Mucosa of gallbladder (tissue), 1 donor: ENCODE measurements at regions not wholly inside any gene's neighbourhood (a gene's known extent, or its start where the extent isn't known, plus 50 kb on each side); places are given as distances from the start of the nearest gene placed in this dataset.
"Not testable (repeated sequence)": the region's sequence is repeated elsewhere in the genome, so short reads cannot be mapped to it uniquely, and the experiment has no call there.

Source experiments
- DNase-seq: peaks from one replicate; pipeline ENCODE4 v3.0.0-alpha.2; 2020; ENCODE audit warnings: low spot score
- donor health status: DM: no; HTN: no; CAD: no.

DNA sequence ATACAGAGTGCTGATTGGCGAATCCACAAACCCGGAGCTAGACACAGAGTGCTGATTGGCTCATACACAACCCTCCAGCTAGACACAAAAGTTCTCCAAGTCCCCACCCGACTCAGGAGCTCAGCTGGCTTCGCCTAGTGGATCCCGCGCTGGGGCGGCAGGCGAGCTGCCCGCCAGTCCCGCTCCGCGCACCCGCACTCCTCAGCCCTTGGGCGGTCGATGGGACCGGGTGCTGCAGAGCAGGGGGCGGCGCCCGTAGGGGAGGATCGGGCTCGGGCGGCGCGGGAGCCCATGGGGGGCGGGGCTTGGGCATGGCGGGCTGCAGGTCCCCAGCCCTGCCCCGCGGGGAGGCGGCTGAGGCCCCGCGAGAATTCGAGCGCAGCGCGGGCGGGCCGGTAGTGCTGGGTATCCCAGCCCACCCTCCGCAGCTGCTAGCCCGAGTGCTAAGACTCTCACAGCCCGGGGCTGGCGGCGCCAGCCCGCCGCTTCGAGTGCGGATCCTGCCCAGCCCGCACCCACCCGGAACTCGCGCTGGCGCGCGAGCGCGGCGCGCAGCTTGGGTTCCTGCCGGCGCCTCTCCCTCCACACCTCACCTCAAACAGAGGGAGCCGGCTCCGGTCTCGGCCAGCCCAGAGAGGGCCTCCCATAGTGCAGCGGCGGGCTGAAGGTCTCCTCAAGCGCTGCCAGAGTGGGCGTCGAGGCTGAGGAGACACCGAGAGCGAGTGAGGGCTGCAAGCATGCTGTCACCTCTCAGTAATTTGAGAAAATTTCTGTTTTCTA is 75.5 kb upstream of the ATP5MC3 start:
- no peak for DNase-seq

DNA sequence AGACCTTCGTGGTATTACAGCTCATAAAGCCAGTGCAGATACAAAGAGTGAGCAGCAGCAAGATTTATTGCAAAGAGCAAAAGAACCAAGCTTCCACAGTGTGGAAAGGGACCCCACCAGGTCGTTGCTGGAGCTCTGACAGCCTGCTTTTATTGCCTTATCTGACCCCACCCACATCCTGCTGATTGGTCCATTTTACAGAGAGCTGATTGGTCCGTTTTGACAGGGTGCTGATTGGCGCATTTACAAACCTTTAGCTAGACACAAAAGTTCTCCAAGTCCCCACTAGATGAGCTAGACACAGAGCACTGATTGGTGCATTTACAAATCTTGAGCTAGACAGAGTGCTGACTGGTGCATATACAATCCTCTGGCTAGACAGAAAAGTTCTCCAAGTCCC is 74.9 kb upstream of the ATP5MC3 start:
- DNase-seq = not testable (repeated sequence)

DNA sequence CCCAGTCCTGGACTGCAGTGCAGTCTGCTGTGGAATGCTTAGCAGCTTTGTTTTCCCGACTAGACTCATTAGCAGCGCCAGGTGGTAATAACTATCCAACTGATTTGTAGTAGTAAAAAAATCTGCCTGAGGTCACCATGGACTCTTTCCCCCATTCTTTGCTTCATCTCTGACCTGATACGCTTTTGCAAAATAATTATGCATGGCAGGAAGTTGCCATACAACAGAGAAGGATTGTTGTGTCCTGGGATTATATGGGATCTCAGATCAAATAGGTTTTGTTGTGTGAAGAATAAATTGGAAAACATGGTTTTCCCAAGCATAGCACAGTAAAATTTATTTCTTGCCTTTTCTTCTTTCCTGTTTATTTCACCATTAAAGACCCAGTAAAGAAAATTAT is 72.4 kb upstream of the ATP5MC3 start:
- no peak for DNase-seq

DNA sequence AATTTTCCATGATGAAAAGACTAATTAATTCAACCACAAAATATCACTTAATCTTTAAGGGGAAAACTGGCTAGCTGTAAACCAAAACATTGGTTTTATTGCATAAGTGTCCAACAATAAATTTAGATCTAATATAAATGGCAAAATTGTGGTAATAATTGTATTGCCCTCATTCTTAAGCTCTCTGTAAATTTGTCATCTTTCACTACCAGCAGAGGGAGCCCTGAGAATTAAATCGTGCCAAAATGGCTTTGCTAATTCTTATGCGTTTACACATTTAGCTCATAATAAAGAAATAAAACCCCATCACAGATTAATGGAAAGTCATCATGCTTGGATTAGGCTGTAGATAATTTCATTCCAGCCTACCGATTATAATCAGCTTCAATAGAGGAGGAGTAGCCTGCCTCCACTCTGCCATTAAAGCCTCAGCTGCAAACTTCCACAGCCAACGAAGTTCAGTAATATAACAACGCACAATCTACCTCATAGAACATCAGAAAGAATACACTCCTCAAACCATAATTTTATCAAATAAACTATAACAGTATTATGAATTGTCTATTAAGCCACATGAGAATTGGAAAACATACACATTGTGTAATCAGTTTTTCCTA is 70.0 kb upstream of the ATP5MC3 start:
- no peak for DNase-seq

DNA sequence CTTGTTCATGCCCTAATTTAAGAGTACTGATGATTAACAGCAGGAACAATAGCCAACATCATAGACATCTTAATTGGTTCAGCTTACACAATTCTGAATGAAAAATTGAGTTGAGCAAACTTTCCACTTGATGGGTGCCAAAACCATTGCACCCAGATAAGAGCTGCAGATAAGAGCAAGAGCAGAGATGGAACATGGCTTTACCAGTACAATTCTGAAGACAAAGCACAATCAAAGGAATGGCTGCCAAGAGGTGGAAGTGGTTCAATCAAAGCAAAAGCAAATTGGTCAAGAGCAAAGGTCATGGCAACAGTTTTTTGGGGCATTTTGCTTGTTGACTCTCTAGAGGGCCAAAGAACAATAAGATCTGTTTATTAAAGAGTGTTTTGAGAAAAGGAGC is 65.6 kb upstream of the ATP5MC3 start:
- DNase-seq = no peak

DNA sequence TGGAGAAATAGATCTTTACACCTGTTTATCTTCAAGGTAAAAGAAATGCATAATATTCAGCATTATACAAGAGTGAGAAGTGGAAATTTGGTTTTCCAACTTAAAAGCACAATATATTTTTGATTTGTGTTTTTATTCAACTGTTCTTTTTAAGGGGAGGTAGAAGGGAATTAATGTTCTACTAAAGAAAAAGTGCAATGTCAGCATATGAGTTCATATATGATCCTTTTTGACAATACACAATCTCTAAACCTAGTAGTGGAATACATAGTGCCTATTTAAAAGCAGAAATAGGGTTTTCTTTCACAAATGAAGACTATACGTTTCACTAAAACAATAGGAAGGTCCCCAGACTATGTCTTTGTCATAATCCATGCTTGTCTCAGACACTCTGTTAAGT is 63.2 kb upstream of the ATP5MC3 start:
- no peak for DNase-seq

DNA sequence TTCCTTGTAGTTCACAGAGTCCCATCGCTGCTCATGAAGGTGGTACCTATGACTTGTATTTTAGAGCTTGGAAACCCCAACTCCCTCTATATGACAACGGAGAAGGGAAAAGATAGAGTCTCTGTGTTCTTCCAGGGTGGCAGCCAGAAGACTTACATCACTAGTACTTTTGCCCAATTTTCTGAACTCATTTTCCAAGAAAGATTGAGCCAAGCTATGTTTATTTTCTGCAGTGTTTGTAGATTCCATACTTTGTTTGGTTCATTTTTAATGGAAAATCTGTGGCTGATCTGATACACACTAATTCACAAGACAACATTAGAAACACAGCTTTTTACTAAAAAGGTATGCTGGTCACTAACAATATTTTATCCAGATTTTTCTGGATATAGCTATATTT is 60.2 kb upstream of the ATP5MC3 start:
- no peak for DNase-seq

DNA sequence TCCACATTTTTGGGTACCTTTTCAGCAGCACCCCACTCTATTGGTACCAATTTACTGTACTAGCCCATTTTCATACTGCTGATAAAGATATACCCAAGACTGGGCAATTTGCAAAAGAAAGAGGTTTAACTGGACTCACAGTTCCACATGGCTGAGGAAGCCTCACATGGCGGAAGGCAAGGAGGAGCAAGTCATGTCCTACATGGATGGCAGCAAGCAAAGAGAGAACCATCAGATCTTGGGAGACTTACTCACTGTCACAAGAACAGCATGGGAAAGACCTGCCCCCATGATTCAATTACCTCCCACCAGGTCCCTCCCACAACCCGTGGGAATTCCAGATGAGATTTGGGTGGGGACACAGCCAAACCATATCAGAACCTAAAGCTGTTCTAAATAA is 58.5 kb upstream of the ATP5MC3 start:
- DNase-seq = not testable (repeated sequence)

DNA sequence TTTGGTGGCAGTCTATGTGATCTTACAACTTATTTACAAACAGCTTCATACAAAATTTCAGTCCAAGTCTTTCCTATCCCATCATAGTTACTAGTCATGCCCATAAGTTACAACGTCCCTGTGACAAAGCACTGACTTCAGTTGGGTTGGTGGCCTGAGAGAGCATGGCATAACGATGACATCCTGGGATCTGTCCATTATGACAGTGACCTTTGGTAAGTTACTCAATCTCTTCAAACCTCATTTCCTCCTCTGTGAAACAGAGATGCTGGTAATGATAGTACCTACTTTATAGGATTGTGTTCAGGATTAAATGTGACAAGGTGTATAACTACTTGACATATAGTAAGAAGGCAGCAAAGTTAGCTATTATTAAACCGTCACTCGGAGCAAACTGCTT is 55.4 kb upstream of the ATP5MC3 start:
- no peak for DNase-seq

DNA sequence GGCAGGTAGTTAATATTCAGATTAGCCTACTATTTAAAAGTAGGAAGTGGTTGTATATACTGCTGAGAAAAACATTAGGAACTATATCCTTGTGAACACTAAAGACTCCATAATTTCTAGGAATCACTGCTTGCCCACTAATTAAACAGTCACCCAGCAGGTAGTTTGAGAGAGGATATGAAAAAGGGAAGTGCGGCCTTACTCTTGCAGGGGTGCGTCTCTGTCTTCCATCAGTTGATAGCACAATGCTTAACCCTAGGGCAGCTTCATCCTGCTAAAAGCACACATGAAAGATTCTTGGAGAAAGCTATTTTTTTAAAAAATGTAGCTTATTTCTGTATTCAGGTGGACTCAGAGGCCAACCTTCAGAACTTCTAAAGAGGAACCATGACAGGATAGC is 53.1 kb upstream of the ATP5MC3 start:
- DNase-seq = no peak

DNA sequence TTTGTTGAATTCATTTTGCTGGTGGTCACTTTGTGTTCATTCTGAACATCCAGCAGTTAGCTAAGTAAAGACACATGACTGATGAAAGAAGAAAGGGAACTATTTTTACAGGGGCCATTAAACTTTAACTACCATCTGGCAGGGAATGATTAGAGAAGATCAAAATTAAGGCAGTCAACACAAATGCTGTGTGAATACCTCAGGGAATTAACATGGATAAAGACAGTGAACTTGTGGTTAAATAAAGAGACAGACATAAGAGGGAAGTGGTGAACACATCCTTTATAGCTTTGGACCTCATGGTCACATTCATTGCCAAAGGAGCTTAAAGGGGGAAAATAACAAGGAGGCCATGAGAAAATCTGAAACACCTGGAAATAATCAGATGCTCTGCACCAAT is 52.6 kb upstream of the ATP5MC3 start:
- no peak for DNase-seq

DNA sequence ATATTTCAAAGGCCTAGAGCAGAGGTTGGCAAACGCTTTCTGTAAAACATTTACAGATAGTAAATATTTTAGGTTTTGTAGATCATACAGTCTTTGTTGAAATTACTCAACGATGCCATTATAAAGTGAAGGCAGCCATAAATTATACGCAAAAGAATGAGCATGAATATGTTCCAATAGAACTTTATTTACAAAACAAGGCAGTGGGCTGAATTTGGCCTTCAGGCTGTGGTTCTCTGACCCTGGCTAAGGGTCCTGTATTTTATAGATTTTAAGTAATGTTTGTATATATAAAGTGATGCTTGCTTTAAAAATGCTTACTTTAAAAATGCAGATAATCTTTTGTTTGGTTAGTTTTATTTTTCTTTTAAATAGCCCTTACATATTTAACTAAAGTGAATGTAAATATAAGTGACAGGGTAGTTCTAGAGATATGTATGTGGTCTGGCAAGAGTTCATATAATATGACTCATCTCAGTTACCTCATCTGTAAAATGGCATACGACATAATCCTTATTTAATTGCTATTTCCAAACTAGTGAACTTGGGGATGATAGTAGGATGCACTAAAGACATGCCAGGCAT is 51.7 kb upstream of the ATP5MC3 start:
- DNase-seq = no peak
